ENCODE measurements at regions not wholly inside any gene's neighbourhood (a gene's known extent, or its start where the extent isn't known, plus 50 kb on each side); places are given as distances from the start of the nearest gene placed in this dataset.
"Not testable (repeated sequence)": the region's sequence is repeated elsewhere in the genome, so short reads cannot be mapped to it uniquely, and the experiment has no call there.

- in situ Hi-C loops (cut with HindIII; ENCODE audit: low sequenced_read_pairs) = no loop called here
- DNase-seq (ENCODE audit: low spot score) = no peak
These were observed 121.1 kb upstream of the FN1 start for GRCh38 chr2:215556979-215557378.

GRCh38 chr2:215554689-215555498, 119.0 kb upstream of the FN1 start:
- in situ Hi-C loops (cut with HindIII; ENCODE audit: low sequenced_read_pairs) = no loop called here

GRCh38 chr2:215553946-215554345, 118.1 kb upstream of the FN1 start:
- in situ Hi-C loops (cut with HindIII; ENCODE audit: low sequenced_read_pairs) = no loop called here
- DNase-seq (ENCODE audit: low spot score) = no peak

More at GRCh38 chr2:215554689-215555498, 119.0 kb upstream of the FN1 start:
- DNase-seq (ENCODE audit: low spot score) = no peak

- DNase-seq (ENCODE audit: low spot score) = no peak
- in situ Hi-C loops (cut with HindIII; ENCODE audit: low sequenced_read_pairs) = no loop called here
These were observed 116.3 kb upstream of the FN1 start for GRCh38 chr2:215552144-215552580.

GRCh38 chr2:215550331-215550730, 114.5 kb upstream of the FN1 start:
- no peak for DNase-seq (ENCODE audit: low spot score)
- in situ Hi-C loops (cut with HindIII; ENCODE audit: low sequenced_read_pairs) = no loop called here

GRCh38 chr2:215548714-215549113, 112.8 kb upstream of the FN1 start:
- in situ Hi-C loops (cut with HindIII; ENCODE audit: low sequenced_read_pairs) = no loop called here
- no peak for DNase-seq (ENCODE audit: low spot score)

- in situ Hi-C loops (cut with HindIII; ENCODE audit: low sequenced_read_pairs) = no loop called here
- DNase-seq (ENCODE audit: low spot score) = no peak
These were observed 106.8 kb upstream of the FN1 start for GRCh38 chr2:215542690-215543089.

- in situ Hi-C loops (cut with HindIII; ENCODE audit: low sequenced_read_pairs) = no loop called here
These were observed 104.8 kb upstream of the FN1 start for GRCh38 chr2:215540658-215541057.

GRCh38 chr2:215537611-215538010, 101.7 kb upstream of the FN1 start:
- in situ Hi-C loops (cut with HindIII; ENCODE audit: low sequenced_read_pairs) = no loop called here

More at GRCh38 chr2:215540658-215541057, 104.8 kb upstream of the FN1 start:
- no peak for DNase-seq (ENCODE audit: low spot score)

GRCh38 chr2:215536510-215536909, 100.6 kb upstream of the FN1 start:
- in situ Hi-C loops (cut with HindIII; ENCODE audit: low sequenced_read_pairs) = no loop called here

More at GRCh38 chr2:215537611-215538010, 101.7 kb upstream of the FN1 start:
- no peak for DNase-seq (ENCODE audit: low spot score)

GRCh38 chr2:215535741-215536140, 99.9 kb upstream of the FN1 start:
- DNase-seq (ENCODE audit: low spot score) = no peak
- in situ Hi-C loops (cut with HindIII; ENCODE audit: low sequenced_read_pairs) = no loop called here

More at GRCh38 chr2:215536510-215536909, 100.6 kb upstream of the FN1 start:
- no peak for DNase-seq (ENCODE audit: low spot score)

- in situ Hi-C loops (cut with HindIII; ENCODE audit: low sequenced_read_pairs) = no loop called here
- DNase-seq (ENCODE audit: low spot score) = no peak
These were observed 99.3 kb upstream of the FN1 start for GRCh38 chr2:215535125-215535668.

- in situ Hi-C loops (cut with HindIII; ENCODE audit: low sequenced_read_pairs); DNase-seq (ENCODE audit: low spot score): not testable (repeated sequence)
These were observed 97.8 kb upstream of the FN1 start for GRCh38 chr2:215533716-215534115.

GRCh38 chr2:215532844-215533243, 97.0 kb upstream of the FN1 start:
- DNase-seq (ENCODE audit: low spot score) = no peak
- in situ Hi-C loops (cut with HindIII; ENCODE audit: low sequenced_read_pairs) = no loop called here

- in situ Hi-C loops (cut with HindIII; ENCODE audit: low sequenced_read_pairs) = no loop called here
- no peak for DNase-seq (ENCODE audit: low spot score)
These were observed 95.4 kb upstream of the FN1 start for GRCh38 chr2:215531284-215531683.

GRCh38 chr2:215530191-215530968, 94.5 kb upstream of the FN1 start:
- in situ Hi-C loops (cut with HindIII; ENCODE audit: low sequenced_read_pairs) = no loop called here
- no peak for DNase-seq (ENCODE audit: low spot score)

- in situ Hi-C loops (cut with HindIII; ENCODE audit: low sequenced_read_pairs) = no loop called here
- no peak for DNase-seq (ENCODE audit: low spot score)
These were observed 93.4 kb upstream of the FN1 start for GRCh38 chr2:215529271-215529670.

- DNase-seq (ENCODE audit: low spot score) = no peak
- in situ Hi-C loops (cut with HindIII; ENCODE audit: low sequenced_read_pairs) = no loop called here
These were observed 92.7 kb upstream of the FN1 start for GRCh38 chr2:215528555-215528954.

GRCh38 chr2:215527736-215528135, 91.9 kb upstream of the FN1 start:
- no peak for DNase-seq (ENCODE audit: low spot score)
- in situ Hi-C loops (cut with HindIII; ENCODE audit: low sequenced_read_pairs) = no loop called here

- no peak for DNase-seq (ENCODE audit: low spot score)
These were observed 90.5 kb upstream of the FN1 start for GRCh38 chr2:215526341-215526740.

More at GRCh38 chr2:215526341-215526740, 90.5 kb upstream of the FN1 start:
- in situ Hi-C loops (cut with HindIII; ENCODE audit: low sequenced_read_pairs) = no loop called here

All from G401 (cell line).